Testis (tissue), 2 donors: ENCODE measurements at regions not wholly inside any gene's neighbourhood (a gene's known extent, or its start where the extent isn't known, plus 50 kb on each side); places are given as distances from the start of the nearest gene placed in this dataset.

Experiments used
- POLR2A ChIP-seq: fragments of 450-650 bp; IDR thresholded peaks from one replicate; pipeline ENCODE4 v1.6.1; 2017; ENCODE audit warnings: antibody characterized with exemption, mild to moderate bottlenecking, moderate library complexity
- TF ChIP-seq, protein P1 (sequence below), 3 experiments: fragments of 450-650 bp in 2 of 3; fragments of 200-600 bp in 1 of 3; sonication (generic) in 1 of 3; IDR thresholded peaks; one replicate each; pipeline ENCODE4 v1.5.1; 2016 to 2019; ENCODE audit warnings: antibody characterized with exemption in 3 of 3, mild to moderate bottlenecking in 2 of 3, moderate library complexity in 1 of 3

- TF ChIP-seq, protein P1, sequence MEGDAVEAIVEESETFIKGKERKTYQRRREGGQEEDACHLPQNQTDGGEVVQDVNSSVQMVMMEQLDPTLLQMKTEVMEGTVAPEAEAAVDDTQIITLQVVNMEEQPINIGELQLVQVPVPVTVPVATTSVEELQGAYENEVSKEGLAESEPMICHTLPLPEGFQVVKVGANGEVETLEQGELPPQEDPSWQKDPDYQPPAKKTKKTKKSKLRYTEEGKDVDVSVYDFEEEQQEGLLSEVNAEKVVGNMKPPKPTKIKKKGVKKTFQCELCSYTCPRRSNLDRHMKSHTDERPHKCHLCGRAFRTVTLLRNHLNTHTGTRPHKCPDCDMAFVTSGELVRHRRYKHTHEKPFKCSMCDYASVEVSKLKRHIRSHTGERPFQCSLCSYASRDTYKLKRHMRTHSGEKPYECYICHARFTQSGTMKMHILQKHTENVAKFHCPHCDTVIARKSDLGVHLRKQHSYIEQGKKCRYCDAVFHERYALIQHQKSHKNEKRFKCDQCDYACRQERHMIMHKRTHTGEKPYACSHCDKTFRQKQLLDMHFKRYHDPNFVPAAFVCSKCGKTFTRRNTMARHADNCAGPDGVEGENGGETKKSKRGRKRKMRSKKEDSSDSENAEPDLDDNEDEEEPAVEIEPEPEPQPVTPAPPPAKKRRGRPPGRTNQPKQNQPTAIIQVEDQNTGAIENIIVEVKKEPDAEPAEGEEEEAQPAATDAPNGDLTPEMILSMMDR (IDR thresholded peaks at IDR 0.05), result no peak
- no peak for TF ChIP-seq POLR2A
These were observed 580.7 kb upstream of the EPHA6 start for GRCh38 chr3:96233679-96234078.
